ENCODE measurements at regions not wholly inside any gene's neighbourhood (a gene's known extent, or its start where the extent isn't known, plus 50 kb on each side); places are given as distances from the start of the nearest gene placed in this dataset.

GRCh38 chr10:108523016-108523800, 1358.7 kb upstream of the SORCS1 start:
- Histone ChIP-seq H3K27ac (ENCODE audit: low read depth, low read length) (no peak overlapping the region), H2AFZ (ENCODE audit: low read depth, low read length, poor library complexity, severe bottlenecking) (no peak overlapping the region), H3K4me3 (replicated peaks in 1 of 2; ENCODE audit: low read depth in 1 of 2, low read length in 2 of 2) (no peak overlapping the region), H3K9me3 (ENCODE audit: control insufficient read depth in 1 of 2, insufficient read depth in 1 of 2, low read depth in 1 of 2, low read length in 2 of 2) (peaks cover 29 to 46% of the 10 kb centered on the region in 2 experiments; a peak in 3 of 4 replicates), H3K9ac (ENCODE audit: low read length) (no peak overlapping the region), H3K4me1 (ENCODE audit: control insufficient read depth in 1 of 2, insufficient read depth in 2 of 2, low read length in 2 of 2) (no peaks in the 10 kb centered on the region), H4K20me1 (ENCODE audit: insufficient read depth) (no peaks in the 10 kb centered on the region), H3K4me2 (ENCODE audit: low read length) (no peak overlapping the region), H3K79me2 (ENCODE audit: insufficient read depth, low read length) (no peaks in the 10 kb centered on the region), H3K27me3 (ENCODE audit: insufficient read depth, low read length) (no peaks in the 10 kb centered on the region), H3K36me3 (ENCODE audit: control insufficient read depth in 1 of 2, insufficient read depth in 2 of 2, low read length in 2 of 2) (no peaks in the 10 kb centered on the region), H3K9me2 (ENCODE audit: insufficient read depth) (no peaks in the 10 kb centered on the region)
- BruUV-seq (replicated peaks), result no TSS peak
- no peak for DNase-seq (ENCODE audit: low read depth, low spot score)
- POLR2A ChIA-PET, result no interaction called here
- intact Hi-C loops (cut with micrococcal nuclease), result no loop called here
- TF ChIP-seq JUND (IDR thresholded peaks at IDR 0.05), result no peak
- TF ChIP-seq REST (IDR thresholded peaks at IDR 0.05; ENCODE audit: low read depth), result no peak
- TF ChIP-seq YY1 (IDR thresholded peaks at IDR 0.05; ENCODE audit: extremely low read depth, insufficient replicate concordance, low read depth, low read length), result no peak
- TF ChIP-seq EZH2phosphoT487 (IDR thresholded peaks at IDR 0.05; ENCODE audit: borderline replicate concordance), result no peak
- no peak for TF ChIP-seq FOSL1 (IDR thresholded peaks at IDR 0.05; ENCODE audit: low read depth)
- TF ChIP-seq SIN3A (IDR thresholded peaks at IDR 0.05; ENCODE audit: low read depth), result no peak
- TF ChIP-seq CEBPB (IDR thresholded peaks at IDR 0.05; ENCODE audit: low read depth), result no peak
- no peak for TF ChIP-seq ZFX (IDR thresholded peaks at IDR 0.05)
- no peak for TF ChIP-seq ZBTB33 (IDR thresholded peaks at IDR 0.05; ENCODE audit: extremely low read depth, insufficient replicate concordance, low read length)
- no peak for TF ChIP-seq ELF1 (IDR thresholded peaks at IDR 0.05; ENCODE audit: borderline replicate concordance, low read depth)
- no peak for TF ChIP-seq POLR2A (IDR thresholded peaks at IDR 0.05; ENCODE audit: borderline replicate concordance, extremely low read depth, insufficient read depth, insufficient read length)
- no peak for TF ChIP-seq ATF3 (IDR thresholded peaks at IDR 0.05)
- TF ChIP-seq CBX3 (IDR thresholded peaks at IDR 0.05; ENCODE audit: low read depth), result no peak
- TF ChIP-seq SRF (IDR thresholded peaks at IDR 0.05; ENCODE audit: low read depth), result no peak
- ATAC-seq, result no peak
- RAD21 ChIA-PET (ENCODE audit: low non-redundant PET in 1 of 2, low total read pairs in 2 of 2, uncharacterized antibody in 2 of 2, unreplicated experiment in 2 of 2), result no interaction called here
- CTCF ChIA-PET, result no interaction called here

Measured in HCT116 (cell line).